CD4-positive, alpha-beta T cell treated with Interleukin-6 for 4 hours (primary cell): ENCODE measurements at regions not wholly inside any gene's neighbourhood (a gene's known extent, or its start where the extent isn't known, plus 50 kb on each side); places are given as distances from the start of the nearest gene placed in this dataset.

Experiments
- DNase-seq: peaks from one replicate; pipeline ENCODE4 v3.0.0-alpha.2; 2020; ENCODE audit warnings: mixed read lengths

DNA sequence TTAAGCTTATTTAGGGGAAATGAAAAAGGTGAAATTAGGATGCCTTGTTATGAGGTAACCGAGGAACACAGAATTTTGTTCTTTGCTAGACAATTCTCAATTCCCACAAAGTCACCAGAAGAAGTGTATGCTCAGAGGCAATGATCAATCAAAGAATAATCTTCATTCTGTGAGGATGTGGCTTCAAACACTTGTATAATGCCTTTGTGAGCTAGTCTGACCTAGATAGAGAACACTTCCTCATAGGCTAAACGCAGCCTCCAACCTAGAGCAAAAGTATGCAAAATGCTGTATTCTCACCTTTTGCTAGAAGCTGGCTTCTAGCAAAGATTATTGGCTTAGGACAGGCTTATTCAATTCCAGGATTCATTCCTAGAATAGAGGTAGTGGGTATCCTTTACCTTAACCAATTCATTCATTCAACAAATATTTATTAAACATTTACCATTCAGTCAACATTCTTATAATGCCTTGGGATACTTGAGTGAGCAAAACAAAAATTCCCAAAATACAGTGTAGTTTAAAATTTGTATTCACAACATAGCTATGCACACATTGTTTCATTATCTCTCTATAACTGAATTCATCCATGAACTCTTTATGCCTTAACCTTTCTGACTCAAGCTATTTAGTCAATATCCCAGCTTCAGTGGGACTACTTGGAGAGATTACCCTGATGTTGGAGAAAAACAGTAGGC lies 530.2 kb downstream of the PTPRC start:
- DNase-seq = no peak

DNA sequence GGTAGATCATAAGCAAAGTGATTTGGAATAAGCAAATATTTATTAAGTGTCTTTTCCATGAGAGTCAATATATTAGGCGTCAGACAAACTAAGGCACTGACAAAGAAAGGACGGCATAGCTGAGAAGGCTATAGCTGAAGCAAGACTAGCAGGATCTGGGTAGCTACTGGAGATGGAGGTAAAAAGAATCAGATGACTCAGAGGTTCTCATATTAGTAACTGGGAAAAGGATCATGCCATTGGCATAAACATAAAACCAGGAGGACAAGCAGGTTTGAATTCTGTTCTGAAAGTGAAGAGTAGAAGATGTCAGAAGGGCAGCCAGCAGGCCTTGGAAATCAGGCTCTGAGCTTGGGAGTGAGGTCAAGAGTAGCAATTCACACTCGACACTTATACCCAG lies 531.9 kb downstream of the PTPRC start:
- no peak for DNase-seq

DNA sequence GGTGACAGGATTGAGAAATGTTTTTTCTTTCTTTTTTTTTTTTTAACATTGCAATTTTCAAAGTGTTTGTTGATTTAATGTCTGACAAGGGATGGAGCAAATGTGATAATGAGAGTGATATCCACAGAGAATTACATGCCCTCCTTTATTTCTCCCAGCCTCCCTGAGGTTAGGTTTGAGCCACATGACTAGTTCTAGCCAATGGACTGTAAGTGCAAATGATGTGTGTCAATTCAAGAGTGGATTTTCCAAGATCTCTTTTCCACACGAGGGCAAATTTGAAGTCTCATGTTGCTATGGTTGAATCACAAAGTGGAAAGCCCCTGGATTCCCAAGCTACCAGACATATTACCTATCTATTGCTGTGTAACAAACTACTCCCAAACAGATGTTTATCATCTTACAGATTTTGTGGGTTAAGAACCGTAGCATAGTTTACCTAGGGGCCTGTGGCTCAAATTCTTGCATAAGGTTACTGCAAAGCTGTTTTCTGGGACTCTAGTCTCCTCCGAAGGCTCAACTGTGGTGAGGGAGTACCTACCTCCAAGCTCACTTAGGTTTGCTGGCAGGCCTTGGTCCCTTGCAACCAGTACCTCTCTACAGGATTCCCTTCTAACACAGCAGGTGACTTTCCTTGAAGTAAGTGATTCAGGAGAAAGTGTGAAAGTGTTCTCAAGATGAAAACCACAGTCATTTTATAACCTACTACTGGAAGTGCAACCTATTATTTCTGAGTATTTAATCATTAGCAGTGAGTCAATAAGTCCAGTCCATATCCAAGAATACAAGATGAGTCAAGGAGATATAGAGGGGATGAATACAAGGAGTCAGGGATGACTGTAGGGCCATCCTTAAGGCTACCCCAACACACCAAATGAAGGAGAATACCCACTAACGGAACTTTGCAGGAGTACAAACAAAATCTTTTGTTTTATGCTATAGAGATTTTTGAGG lies 533.6 kb downstream of the PTPRC start:
- no peak for DNase-seq

DNA sequence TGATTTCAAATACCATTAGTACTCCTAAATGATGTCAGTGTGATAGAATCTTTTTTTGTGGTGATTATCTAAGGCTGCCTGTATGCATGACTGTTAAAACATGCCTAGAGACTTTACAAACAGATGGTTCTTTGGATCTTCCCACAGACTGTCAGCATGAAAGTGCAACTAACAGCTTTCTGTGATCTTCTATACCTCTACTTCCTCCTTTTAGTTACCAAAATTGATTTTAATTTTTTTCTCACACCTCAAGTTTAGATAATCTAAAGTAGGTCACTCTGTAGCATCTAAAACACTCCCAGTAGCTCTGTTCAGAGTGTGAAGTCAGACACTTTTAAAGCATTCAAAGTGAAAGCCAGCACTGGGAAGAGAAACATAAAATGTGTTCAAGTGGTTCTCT lies 534.5 kb downstream of the PTPRC start:
- DNase-seq = no peak

DNA sequence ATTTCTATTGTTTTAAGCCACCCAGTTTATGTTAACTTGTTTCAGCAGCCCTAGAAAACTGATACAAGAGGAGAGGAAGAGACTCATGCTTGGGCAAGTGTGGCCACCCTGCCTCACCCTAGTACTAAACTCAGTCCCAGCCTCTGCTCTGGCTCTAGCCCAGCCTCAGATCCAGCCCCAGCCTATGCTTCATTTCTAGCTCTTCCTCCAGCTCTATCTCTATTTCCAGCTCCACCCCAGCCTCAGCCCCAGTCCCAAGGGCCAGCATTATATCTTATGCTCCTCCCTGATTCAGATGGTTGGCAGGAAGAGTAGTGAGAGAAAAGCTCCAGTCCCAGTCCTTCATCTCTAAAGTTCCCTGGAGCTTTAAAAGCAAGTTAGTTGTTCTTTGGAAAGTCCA lies 535.5 kb downstream of the PTPRC start:
- DNase-seq = no peak

DNA sequence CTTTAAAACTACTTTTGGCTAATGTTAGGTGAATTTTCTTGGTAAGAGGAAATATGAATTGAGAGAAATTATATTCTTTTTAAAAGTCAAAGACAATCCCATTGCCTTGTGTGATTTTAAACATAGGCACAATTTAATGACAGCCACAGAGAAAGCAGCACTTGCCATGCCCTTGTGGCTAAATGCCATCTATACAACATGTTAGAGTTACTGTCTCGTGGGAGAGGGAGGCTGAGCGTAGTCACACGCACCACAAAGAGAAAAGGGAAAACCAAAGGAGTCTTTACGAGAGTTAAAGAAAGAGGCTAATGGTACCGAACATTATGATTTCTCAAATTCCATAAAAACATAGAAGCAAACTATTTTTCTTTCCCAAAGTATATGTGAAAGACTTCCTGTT lies 537.9 kb downstream of the PTPRC start:
- no peak for DNase-seq

DNA sequence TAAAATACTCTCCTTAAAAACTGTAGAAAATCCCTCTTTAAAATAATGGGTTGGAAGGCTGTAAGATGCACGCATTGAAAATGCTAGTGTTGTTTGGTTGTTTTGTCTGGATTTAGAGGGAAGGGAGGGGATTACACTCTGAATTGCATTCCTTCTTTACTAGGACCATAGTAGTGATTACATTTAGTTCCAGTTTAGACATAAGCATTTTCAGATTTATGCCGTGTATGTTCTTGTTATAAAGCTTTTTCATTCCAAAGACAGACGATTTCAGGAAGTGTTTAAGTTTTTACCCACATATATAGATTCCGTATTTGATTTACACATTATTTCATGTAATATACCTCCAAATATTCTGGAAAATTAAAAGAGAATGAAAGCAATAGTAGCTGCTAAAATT lies 538.4 kb downstream of the PTPRC start:
- no peak for DNase-seq

DNA sequence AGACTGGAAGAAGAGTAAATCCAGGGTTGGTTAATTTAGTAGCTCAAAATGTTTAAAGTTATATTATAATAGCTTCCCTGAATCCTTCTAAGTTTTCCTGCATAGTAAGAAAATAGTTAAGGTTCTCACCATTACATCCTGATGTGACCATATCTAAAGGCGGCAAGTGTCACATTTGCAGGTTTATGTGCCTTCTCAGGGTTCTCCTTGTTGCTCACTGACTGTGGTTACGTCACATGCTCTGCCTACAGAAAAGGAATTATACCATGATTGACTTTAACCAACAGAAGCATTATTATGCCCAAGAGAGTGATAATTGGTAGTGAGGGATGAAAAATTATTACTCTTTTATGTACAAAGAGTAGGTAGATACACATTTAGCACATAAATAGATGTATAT lies 539.8 kb downstream of the PTPRC start:
- no peak for DNase-seq

DNA sequence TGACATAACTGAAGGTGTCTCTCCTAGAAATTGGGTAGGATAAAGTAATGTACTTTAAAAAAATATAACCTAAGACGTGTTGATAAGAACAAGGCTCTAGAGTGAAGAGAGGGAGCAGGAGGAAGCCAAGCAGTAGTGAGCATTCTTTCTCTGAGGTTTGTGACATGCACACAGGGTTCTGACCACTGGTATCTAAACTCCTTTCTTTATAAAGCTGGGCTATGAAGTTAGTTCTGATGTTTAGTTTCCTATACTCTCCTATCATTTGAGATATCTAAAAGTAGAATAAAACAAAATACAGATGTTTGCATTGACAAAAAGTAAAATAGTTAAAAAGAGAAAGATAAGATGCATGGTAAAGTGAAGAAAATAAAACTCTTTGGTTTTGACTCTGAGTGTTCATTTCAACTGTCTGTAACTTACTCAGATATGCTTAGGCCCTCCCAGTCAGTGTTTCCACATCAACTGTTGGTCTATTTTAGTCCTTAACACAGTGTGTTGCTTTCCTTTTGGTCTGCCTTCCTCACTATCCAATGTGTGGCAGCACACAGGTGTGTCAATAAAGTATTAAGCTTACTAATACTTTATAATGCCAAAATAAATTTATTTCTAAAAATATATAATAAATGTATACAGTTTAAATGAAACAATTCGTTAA lies 543.5 kb downstream of the PTPRC start:
- DNase-seq = no peak

DNA sequence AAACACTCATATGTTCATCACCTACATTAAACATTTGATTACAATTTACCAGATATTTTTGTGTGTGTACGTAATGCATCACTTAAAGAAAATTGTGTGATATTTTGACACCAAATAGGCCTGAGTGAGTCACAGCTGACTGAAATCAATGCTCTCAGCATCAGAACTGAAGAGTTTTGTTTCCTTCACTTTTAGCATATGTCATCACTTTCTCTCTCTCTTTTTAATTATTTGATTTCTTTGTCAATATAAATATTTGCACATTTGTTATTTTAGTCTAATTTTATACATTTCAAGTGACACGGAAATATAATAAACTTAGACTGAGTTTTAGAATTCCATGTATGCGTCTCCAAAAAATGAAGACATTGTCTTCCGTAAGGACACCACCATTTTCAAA lies 545.3 kb downstream of the PTPRC start:
- DNase-seq = no peak

DNA sequence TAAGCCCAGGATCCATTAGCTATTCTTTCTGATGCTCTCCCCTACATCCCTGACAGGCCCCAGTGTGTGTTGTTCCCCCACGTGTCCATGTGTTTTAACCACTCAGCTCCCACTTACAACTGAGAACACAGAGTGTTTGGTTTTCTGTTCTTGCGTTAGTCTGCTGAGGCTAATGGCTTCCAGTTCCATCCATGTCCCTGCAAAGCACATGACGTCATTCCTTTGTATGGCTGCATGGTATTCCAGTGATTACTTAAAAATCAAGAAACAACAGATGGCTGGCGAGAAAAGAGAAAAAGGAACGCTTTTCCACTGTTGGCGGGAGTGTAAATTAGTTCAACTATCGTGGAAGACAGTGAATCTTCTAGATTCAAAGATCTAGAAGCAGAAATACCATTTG lies 556.0 kb downstream of the PTPRC start:
- no peak for DNase-seq

DNA sequence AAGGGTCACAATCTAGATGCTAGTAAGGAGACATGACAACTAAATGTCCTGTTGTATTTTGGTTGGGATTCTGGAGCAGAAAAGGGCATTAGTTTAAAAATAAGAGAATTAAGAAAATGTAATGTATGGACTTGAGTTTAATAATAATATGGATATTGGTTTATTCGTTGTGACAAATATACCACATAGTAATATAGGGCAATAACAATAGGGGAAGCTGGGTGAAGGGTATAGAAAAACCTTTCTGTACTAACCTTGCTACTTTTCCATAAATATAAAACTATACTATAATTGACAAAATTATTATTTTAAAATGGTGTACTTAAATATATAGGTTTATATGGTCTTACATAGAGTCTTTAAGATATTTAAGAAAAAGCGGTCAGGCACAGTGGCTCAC lies 558.9 kb downstream of the PTPRC start:
- DNase-seq = no peak

DNA sequence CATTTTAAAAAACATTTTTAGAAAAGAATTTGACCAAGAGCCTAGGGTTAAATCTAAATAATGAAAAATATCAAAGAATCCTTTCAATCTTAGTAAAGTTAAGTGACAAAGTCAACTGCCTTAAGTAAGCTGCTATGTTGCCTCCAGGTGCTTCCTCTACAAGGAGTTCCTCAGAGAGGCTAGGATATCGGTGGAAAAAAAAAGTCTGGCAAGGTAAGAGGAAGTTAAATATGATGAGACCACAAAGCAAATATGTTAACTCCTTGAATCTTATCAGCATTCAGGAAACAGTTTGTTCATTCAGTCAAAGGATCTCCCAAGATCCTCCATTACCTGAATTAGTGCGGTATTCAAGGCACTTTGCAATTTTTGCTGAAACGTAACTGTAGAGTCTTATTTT lies 563.5 kb downstream of the PTPRC start:
- no peak for DNase-seq

DNA sequence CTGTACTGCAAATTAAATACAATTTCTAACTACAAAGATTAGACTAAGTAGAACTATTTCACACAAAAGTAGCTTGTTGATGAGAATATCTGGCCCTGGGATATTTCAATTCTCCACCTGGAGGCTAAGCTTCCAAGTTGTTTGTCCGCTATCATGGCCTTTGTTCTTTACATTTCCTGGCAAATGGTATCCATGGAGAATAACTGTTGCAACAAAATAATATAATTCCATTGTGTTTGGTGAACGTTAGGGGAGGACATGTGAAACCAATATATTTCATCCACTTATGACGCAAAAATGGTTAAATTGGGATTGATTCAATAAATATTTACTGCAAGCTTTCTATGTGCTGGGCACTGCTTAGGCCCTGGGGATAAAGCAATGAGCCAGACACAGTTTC lies 565.4 kb downstream of the PTPRC start:
- no peak for DNase-seq

DNA sequence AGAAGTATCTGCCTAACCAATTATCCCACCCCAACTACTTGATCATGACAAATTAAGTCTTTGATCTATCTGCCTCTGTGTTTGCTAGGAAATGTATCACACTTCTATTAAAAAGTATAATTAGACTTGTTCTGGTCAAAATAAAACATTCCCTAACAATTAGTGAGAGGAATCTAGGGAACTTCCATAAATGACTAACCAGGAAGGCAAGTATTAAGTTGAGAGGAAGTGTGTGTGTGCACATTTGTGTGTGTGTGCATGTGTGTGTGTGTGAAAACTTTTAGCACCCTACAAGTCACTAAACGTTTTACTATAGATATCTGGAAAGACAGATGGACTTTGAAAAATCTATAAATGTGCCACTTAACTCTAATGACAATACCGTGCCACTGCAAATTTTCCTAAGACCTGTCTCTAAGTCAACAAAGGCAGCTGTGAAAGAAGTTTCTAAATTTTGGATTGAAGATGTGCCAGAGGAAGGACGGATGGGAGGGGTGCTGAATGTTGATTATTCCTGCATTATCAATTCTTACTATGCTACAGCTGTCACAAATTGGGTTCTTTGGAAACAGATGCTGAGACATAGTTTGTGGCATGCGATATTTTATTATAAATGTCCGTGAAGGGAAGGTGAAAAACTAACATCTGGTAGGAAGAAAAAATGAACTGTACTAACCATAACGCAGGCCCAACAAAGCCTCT lies 567.1 kb downstream of the PTPRC start:
- no peak for DNase-seq

DNA sequence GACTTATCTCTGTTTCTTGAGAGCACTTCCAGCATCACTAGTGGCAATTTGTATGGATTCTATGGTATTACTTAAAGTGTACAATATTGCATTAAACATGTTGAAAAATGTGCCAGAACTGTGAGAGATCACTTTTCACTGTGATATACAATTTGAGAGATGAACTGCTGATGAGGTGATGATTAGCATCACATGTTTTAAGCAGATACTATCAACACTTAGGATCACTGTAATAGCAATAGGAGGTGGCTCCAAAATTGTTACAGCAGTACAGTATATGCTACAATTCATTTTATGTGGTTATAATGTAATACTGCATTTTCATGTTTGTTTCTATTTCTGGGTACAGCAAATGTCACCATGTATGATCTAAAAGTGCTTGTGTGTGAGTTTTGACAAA lies 570.0 kb downstream of the PTPRC start:
- no peak for DNase-seq

DNA sequence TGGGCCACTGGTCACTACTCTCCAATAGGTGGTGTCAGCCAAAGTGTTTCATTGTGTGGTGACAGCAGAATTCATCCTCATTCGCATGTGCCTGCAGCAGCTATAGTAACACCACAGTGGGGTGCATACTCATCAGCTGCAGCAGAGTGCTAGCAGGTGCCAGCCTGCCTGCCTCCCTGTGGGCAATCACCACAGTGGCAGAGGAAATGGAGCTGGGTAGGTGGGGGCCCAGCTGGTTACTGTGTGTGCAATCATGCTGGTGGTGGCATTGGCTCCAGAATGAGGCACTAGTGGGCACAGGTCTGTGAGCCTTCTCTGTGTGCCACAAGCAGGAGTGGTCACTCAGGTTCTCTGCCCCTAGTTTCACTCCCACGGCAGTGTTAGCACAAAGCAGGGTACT lies 579.2 kb downstream of the PTPRC start:
- DNase-seq = peak; percentile 7

DNA sequence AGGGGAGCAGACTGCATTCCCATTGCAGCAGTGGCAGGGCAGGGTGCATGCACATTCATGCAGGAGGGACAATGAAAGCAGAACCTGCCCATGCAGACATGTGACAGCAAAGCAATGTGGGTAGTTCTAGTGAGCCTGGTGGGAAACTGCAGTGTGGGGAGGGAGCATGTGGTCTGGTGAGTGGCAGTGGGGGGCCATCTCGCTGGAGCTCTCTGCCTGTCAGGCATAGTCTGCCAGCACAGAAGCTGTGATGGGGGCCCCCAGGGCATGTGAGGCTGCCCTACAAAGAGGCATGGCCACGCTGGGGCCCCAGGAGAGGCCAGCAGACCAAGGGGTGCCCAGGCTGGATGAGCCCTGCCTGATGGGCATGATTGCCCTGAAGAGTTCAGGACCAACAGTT lies 579.7 kb downstream of the PTPRC start:
- DNase-seq = no peak

DNA sequence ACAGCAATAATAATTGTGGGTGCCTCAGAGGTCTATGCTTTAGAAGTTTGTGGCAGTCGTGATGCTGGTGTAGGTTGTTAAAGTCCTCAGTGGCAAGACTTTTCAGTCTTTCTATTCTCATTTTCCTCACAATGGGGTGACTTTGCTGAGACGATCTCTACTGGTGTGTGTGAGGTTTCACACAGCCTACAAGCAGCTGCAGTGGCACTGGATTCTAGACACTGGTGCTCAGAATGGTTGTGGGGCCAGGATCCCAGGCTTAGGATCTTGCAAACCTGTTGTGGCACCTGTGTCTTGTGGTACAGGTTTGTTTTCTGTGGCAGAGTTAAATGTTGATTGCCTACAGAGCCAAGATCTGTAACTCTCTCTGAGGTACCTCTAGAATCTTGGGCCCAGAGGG lies 581.2 kb downstream of the PTPRC start:
- no peak for DNase-seq

DNA sequence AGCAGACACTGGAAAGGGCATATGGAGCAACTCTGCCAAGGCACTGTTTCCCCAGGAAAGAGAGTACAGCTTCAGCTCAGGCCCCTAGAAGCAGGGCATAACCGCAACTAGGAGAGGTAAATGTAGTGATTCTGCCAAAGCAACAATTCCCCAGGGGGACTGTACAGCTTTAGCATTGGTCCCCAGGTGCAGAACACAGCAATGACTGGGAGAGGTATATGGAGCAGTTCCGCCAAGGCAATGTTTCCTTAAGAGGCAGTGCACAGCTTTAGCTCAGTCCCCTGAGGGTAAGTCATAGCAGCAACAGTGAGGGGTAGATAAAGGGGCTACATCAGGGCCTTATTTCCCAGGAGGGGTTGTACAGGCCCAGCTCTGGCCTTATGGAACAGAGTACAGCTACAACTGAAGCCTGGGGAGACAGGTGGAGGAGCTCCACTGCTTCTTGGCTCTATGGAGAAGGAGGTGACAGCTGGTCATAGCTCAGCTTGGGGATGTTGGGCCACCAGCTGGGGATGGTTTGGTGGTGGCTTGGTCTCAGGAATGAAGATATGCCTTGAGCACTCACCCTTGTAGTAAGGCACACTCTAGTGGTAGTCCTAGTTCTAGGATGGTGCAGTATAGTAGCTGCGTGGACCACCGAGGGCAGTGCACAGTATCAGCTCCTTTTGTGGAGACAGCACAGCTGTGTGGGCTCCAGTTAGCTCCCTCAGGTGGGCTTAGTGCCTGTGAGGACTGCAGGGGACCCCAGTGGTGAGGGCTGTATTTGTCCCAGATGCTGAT lies 582.7 kb downstream of the PTPRC start:
- no peak for DNase-seq

DNA sequence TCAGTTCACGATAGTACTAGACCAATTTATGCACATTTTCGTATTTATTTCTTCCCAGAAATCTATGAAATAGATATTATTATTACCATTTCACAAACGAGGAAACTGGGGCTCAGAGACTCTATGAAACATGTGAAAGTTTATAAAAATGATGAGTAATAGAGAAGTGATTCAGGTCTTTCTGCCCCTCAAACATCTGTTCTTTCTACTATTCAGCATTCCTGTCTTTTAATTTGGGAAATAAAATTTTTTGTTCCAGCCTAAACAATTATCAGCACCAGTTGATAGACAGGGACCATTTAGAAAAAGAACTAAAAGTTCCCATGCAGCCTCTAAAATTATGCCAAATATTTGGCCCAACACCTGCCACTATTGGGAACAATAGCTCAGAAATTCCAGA lies 585.1 kb downstream of the PTPRC start:
- no peak for DNase-seq

DNA sequence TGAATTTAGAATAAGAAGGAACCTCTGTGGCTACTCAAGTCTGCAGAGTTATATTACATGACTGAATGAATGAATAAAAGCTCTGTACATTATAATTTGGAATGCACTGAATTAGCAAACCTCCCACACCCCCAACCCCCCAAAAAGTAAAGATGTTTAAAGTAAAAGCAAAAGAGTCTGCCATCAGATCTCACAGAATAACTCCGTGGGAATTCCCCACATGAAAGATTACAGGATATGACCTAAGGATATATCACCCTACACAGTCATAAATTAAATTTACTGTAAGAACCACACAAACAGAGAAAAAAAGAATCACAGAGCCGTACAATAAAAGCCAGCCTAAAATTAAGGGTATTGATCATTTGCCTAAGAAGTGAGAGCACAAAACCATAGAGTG lies 587.3 kb downstream of the PTPRC start:
- no peak for DNase-seq
